Esophagus squamous epithelium (tissue), 5 donors: ENCODE measurements at regions not wholly inside any gene's neighbourhood (a gene's known extent, or its start where the extent isn't known, plus 50 kb on each side); places are given as distances from the start of the nearest gene placed in this dataset.

Source experiments
- DNase-seq: peaks from one replicate; lab custom pipeline; 2025; lab: John Stamatoyannopoulos, UW
- H3K27ac ChIP-seq, 4 donors: fragments of 200-600 bp; sonication (generic); one replicate each; pipeline ENCODE4 v1.5.1; 2016 to 2019; ENCODE audit warnings: mild to moderate bottlenecking in 1 of 4
- H3K27me3 ChIP-seq, 4 donors: fragments of 200-600 bp; sonication (generic); 1 replicate in 3 of 4; 2 replicates in 1 of 4; pipeline versions ENCODE4 v1.5.1 to v1.6.0; 2017 to 2021; ENCODE audit warnings: antibody characterized with exemption in 1 of 4
- H3K36me3 ChIP-seq, 3 donors: fragments of 200-600 bp; sonication (generic); one replicate each; pipeline ENCODE4 v1.5.1; 2016 to 2019
- H3K4me1 ChIP-seq, 3 donors: fragments of 200-600 bp; sonication (generic); one replicate each; pipeline ENCODE4 v1.5.1; 2017 to 2019
- H3K4me3 ChIP-seq, 4 donors: fragments of 200-600 bp; sonication (generic); 1 replicate in 3 of 4; 2 replicates in 1 of 4; pipeline ENCODE4 v1.5.1; 2016 to 2019; ENCODE audit warnings: mild to moderate bottlenecking in 2 of 4, moderate library complexity in 1 of 4
- H3K9me3 ChIP-seq, 3 donors: fragments of 200-600 bp; sonication (generic); one replicate each; pipeline ENCODE4 v1.5.1; 2016 to 2019
- POLR2A ChIP-seq, 4 donors: fragments of 450-650 bp; IDR thresholded peaks; one replicate each; pipeline ENCODE4 v1.6.1; 2017; ENCODE audit warnings: antibody characterized with exemption in 4 of 4, mild to moderate bottlenecking in 4 of 4, moderate library complexity in 3 of 4
- whole genome bisulfite sequencing, 2 donors: methylation state at CpG; one replicate each; pipeline ENCODE4 v1.1.5; 2018; 5-methylcytosine and 5-hydroxymethylcytosine counted together
- intact Hi-C: fragments of 100-400 bp; cut with DNase I; formaldehyde crosslinking; loops from one replicate; pipeline ENCODE4 v1.15.0; 2022
- TF ChIP-seq, protein P1 (sequence below), 6 experiments: fragments of 450-650 bp in 4 of 6; fragments of 200-600 bp in 2 of 6; sonication (generic) in 2 of 6; IDR thresholded peaks; one replicate each; pipeline ENCODE4 v1.5.1; 2016 to 2019; ENCODE audit warnings: antibody characterized with exemption in 6 of 6, mild to moderate bottlenecking in 4 of 6, moderate library complexity in 4 of 6
- donor health status: DM: yes; HTN: yes; CAD: no.

- no peaks in the 10 kb centered on the region for H3K4me1 ChIP-seq
- no peak for TF ChIP-seq POLR2A (IDR thresholded peaks at IDR 0.05)
- TF ChIP-seq, protein P1, sequence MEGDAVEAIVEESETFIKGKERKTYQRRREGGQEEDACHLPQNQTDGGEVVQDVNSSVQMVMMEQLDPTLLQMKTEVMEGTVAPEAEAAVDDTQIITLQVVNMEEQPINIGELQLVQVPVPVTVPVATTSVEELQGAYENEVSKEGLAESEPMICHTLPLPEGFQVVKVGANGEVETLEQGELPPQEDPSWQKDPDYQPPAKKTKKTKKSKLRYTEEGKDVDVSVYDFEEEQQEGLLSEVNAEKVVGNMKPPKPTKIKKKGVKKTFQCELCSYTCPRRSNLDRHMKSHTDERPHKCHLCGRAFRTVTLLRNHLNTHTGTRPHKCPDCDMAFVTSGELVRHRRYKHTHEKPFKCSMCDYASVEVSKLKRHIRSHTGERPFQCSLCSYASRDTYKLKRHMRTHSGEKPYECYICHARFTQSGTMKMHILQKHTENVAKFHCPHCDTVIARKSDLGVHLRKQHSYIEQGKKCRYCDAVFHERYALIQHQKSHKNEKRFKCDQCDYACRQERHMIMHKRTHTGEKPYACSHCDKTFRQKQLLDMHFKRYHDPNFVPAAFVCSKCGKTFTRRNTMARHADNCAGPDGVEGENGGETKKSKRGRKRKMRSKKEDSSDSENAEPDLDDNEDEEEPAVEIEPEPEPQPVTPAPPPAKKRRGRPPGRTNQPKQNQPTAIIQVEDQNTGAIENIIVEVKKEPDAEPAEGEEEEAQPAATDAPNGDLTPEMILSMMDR (IDR thresholded peaks at IDR 0.05), result peak in 5 of 6 experiments; percentile 17 to 58 (median 37)
- no peaks in the 10 kb centered on the region for H3K27me3 ChIP-seq
- H3K9me3 ChIP-seq, result no peaks in the 10 kb centered on the region
- no peaks in the 10 kb centered on the region for H3K36me3 ChIP-seq
- intact Hi-C loops, result no loop called here
- DNase-seq, result no peak
- H3K27ac ChIP-seq, result no peak overlapping the region
- WGBS, 2 donors, result 48 to 64% methylated on average over 4 of the region's 4 CpGs
- H3K4me3 ChIP-seq, result no peak overlapping the region
Observed at GRCh38 chr13:81639984-81640582, 1299.2 kb upstream of the SPRY2 start.

- WGBS, 2 donors, result 68 to 90% methylated on average over 2 of the region's 2 CpGs
- H3K4me3 ChIP-seq, result no peak overlapping the region
- no peaks in the 10 kb centered on the region for H3K4me1 ChIP-seq
- no peaks in the 10 kb centered on the region for H3K27me3 ChIP-seq
- no peak for TF ChIP-seq POLR2A (IDR thresholded peaks at IDR 0.05)
- TF ChIP-seq, protein P1 (IDR thresholded peaks at IDR 0.05), result no peak
- H3K27ac ChIP-seq, result no peak overlapping the region
- H3K9me3 ChIP-seq, result no peaks in the 10 kb centered on the region
- DNase-seq, result no peak
- intact Hi-C loops, result no loop called here
- H3K36me3 ChIP-seq, result no peaks in the 10 kb centered on the region
Observed at GRCh38 chr13:81637457-81637856, 1296.5 kb upstream of the SPRY2 start.

- Histone ChIP-seq H3K27me3 (no peaks in the 10 kb centered on the region), H3K4me3 (no peak overlapping the region), H3K36me3 (no peaks in the 10 kb centered on the region), H3K9me3 (no peaks in the 10 kb centered on the region), H3K27ac (no peak overlapping the region), H3K4me1 (no peaks in the 10 kb centered on the region)
- TF ChIP-seq, protein P1 (IDR thresholded peaks at IDR 0.05), result no peak
- TF ChIP-seq POLR2A (IDR thresholded peaks at IDR 0.05), result no peak
- intact Hi-C loops, result no loop called here
- DNase-seq, result no peak
Observed at GRCh38 chr13:81636120-81636519, 1295.2 kb upstream of the SPRY2 start.

DNA sequence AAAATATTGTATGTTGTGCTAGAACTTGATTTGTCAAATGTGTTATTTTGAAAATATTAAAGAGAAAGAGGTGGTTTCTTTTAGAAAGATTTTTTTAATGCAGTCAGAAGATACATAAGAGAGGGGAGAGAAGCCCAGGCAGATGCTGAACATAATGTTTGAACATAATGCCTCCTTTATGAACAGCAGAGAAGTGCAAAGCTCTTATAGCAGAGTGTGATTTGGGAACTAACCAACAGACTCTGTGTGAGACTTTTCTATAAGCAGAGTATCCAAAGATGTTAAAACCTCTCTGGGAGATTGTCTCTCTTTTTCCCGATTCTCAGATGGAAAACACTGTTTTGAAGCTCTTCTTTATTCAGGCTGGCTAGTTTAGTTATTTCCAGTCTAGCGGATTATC, 1274.1 kb upstream of the SPRY2 start:
- Histone ChIP-seq H3K4me1 (no peaks in the 10 kb centered on the region), H3K27me3 (no peaks in the 10 kb centered on the region), H3K27ac (no peak overlapping the region), H3K36me3 (no peaks in the 10 kb centered on the region), H3K9me3 (no peaks in the 10 kb centered on the region), H3K4me3 (no peak overlapping the region)
- TF ChIP-seq, protein P1 (IDR thresholded peaks at IDR 0.05), result no peak
- no peak for TF ChIP-seq POLR2A (IDR thresholded peaks at IDR 0.05)
- DNase-seq, result no peak
- WGBS, 2 donors, result 79 to 81% methylated on average over 2 of the region's 2 CpGs
- intact Hi-C loops, result no loop called here

GRCh38 chr13:81610644-81611043, 1269.7 kb upstream of the SPRY2 start:
- no peaks in the 10 kb centered on the region for H3K4me1 ChIP-seq
- no peak for DNase-seq
- intact Hi-C loops, result no loop called here
- H3K36me3 ChIP-seq, result no peaks in the 10 kb centered on the region
- no peak overlapping the region for H3K27ac ChIP-seq
- no peak overlapping the region for H3K4me3 ChIP-seq
- TF ChIP-seq POLR2A (IDR thresholded peaks at IDR 0.05), result no peak
- TF ChIP-seq, protein P1 (IDR thresholded peaks at IDR 0.05), result no peak
- H3K27me3 ChIP-seq, result no peaks in the 10 kb centered on the region
- no peaks in the 10 kb centered on the region for H3K9me3 ChIP-seq
- WGBS, 2 donors, result 56 to 61% methylated on average over 1 of the region's 1 CpG
